Endothelial cell of umbilical vein (primary cell): ENCODE measurements at regions not wholly inside any gene's neighbourhood (a gene's known extent, or its start where the extent isn't known, plus 50 kb on each side); places are given as distances from the start of the nearest gene placed in this dataset.

Experiments used
- BruUV-seq: library from RNA; stranded (reverse); fragments of 400-500 nt; replicated peaks from 2 replicates; lab custom pipeline; 2021; lab: Mats Ljungman, UMichigan
- CTCF ChIA-PET: fragments of 300-600, 350-600 bp; sonication (Branson Sonifier 250); formaldehyde crosslinking; loops from one replicate; lab custom pipeline; 2021; ENCODE audit warnings: antibody characterized with exemption, inconsistent platforms; lab: Charles Lee
- POLR2A ChIA-PET: fragments of 300-600, 350-600 bp; sonication (Branson Sonifier 250); formaldehyde crosslinking; loops from one replicate; lab custom pipeline; 2021; ENCODE audit warnings: antibody characterized with exemption, inconsistent platforms; lab: Charles Lee
- DNase-seq: peaks from one replicate; pipeline ENCODE4 v3.0.0-alpha.2; 2011; ENCODE audit warnings: low read depth, low spot score
- FAIRE-seq: peaks from 2 replicates; lab custom pipeline; 2011; peaks lifted over from hg19 to GRCh38; lab: Jason Lieb, UNC
- H2AFZ ChIP-seq: 2 replicates; pipeline ENCODE4 v1.6.0; 2012; ENCODE audit warnings: low read depth, low read length, control low read depth, inconsistent platforms
- H3K27ac ChIP-seq: 2 replicates; pipeline ENCODE4 v1.5.1; 2011; ENCODE audit warnings: low read depth, mild to moderate bottlenecking, control low read depth, low read length, moderate library complexity; ENCODE audit not compliant: insufficient read depth
- H3K27me3 ChIP-seq, 2 experiments: 2 replicates each; pipeline versions ENCODE4 v1.6.0 to v1.6.1; 2011; ENCODE audit warnings: low read length in 2 of 2, mixed read lengths in 1 of 2; ENCODE audit not compliant: control insufficient read depth in 2 of 2, insufficient read depth in 2 of 2
- H3K36me3 ChIP-seq, 2 experiments: 2 replicates in 1 of 2; 3 replicates in 1 of 2; pipeline ENCODE4 v1.5.1; 2011; ENCODE audit warnings: low read length in 2 of 2, mild to moderate bottlenecking in 1 of 2, moderate library complexity in 1 of 2; ENCODE audit not compliant: control insufficient read depth in 2 of 2, insufficient read depth in 2 of 2; ENCODE audit errors: extremely low read depth in 1 of 2
- H3K4me1 ChIP-seq: 3 replicates; pipeline ENCODE4 v1.5.1; 2011; ENCODE audit warnings: mild to moderate bottlenecking, low read length; ENCODE audit not compliant: control insufficient read depth, insufficient read depth; ENCODE audit errors: extremely low read depth
- H3K4me2 ChIP-seq: 2 replicates; pipeline ENCODE4 v1.6.1; 2011; ENCODE audit warnings: low read length, control low read depth, mixed read lengths; ENCODE audit not compliant: insufficient read depth
- H3K4me3 ChIP-seq, 3 experiments: fragments of 200-600 bp in 1 of 3; sonication (generic), shearing (Covaris generic) in 1 of 3; replicated peaks in 1 of 3; 2 replicates each; pipeline ENCODE4 v1.5.1; 2011 to 2016; ENCODE audit warnings: control low read depth in 3 of 3, low read length in 3 of 3, mild to moderate bottlenecking in 2 of 3, inconsistent platforms in 1 of 3, low read depth in 1 of 3, moderate library complexity in 1 of 3; ENCODE audit not compliant: insufficient read depth in 1 of 3
- H3K79me2 ChIP-seq: 2 replicates; pipeline ENCODE4 v1.6.0; 2012; ENCODE audit warnings: low read length, inconsistent platforms; ENCODE audit not compliant: control insufficient read depth, insufficient read depth
- H3K9ac ChIP-seq: replicated peaks from 2 replicates; pipeline ENCODE3; 2011; ENCODE audit warnings: low read length, control low read depth; ENCODE audit not compliant: insufficient read depth; ENCODE audit errors: extremely low read depth
- H3K9me1 ChIP-seq: replicated peaks from 3 replicates; pipeline ENCODE4 v1.6.0; 2011; ENCODE audit warnings: mild to moderate bottlenecking, low read length; ENCODE audit not compliant: control insufficient read depth, insufficient read depth; ENCODE audit errors: extremely low read depth
- H3K9me3 ChIP-seq: replicated peaks from 2 replicates; pipeline ENCODE4 v1.5.1; 2012; ENCODE audit warnings: low read length, inconsistent platforms; ENCODE audit not compliant: control insufficient read depth, insufficient read depth
- H4K20me1 ChIP-seq: replicated peaks from 2 replicates; pipeline ENCODE3; 2011; ENCODE audit warnings: mild to moderate bottlenecking, low read length; ENCODE audit not compliant: control insufficient read depth, insufficient read depth; ENCODE audit errors: extremely low read depth
- EZH2 ChIP-seq: IDR thresholded peaks from 2 replicates; pipeline ENCODE4 v1.6.1; 2012; ENCODE audit warnings: borderline replicate concordance, low read depth, mild to moderate bottlenecking, moderate library complexity, low read length, inconsistent platforms; ENCODE audit not compliant: severe bottlenecking
- FOS ChIP-seq: IDR thresholded peaks from 2 replicates; pipeline ENCODE4 v1.6.1; 2011; ENCODE audit warnings: mild to moderate bottlenecking, low read length, moderate library complexity, borderline replicate concordance; ENCODE audit not compliant: insufficient read depth
- GATA2 ChIP-seq: IDR thresholded peaks from 2 replicates; pipeline ENCODE4 v1.7.0; 2011; ENCODE audit warnings: low read depth, mild to moderate bottlenecking, moderate library complexity, mixed read lengths, low read length; ENCODE audit not compliant: insufficient read length, insufficient read depth
- JUN ChIP-seq: IDR thresholded peaks from 2 replicates; pipeline ENCODE4 v1.6.1; 2011; ENCODE audit warnings: borderline replicate concordance, low read depth; ENCODE audit not compliant: insufficient read length, insufficient read depth
- MYC ChIP-seq: IDR thresholded peaks from one replicate; pipeline ENCODE4 v1.6.1; 2011; ENCODE audit warnings: mild to moderate bottlenecking, low read depth, low read length
- POLR2A ChIP-seq: IDR thresholded peaks from 2 replicates; pipeline ENCODE4 v1.6.1; 2012; ENCODE audit warnings: low read depth, mild to moderate bottlenecking, control low read depth, low read length
- POLR2AphosphoS5 ChIP-seq: IDR thresholded peaks from 2 replicates; pipeline ENCODE4 v1.6.1; 2012; ENCODE audit warnings: low read depth, mild to moderate bottlenecking, control low read depth, low read length, moderate library complexity; ENCODE audit not compliant: insufficient read depth
- dilution Hi-C: fragments of 300-500 bp; cut with MboI; formaldehyde crosslinking; loops from one replicate; pipeline ENCODE4 v1.15.0; 2019; ENCODE audit warnings: low sequenced_read_pairs; ENCODE audit not compliant: extremely low pct_ligation_motif_present
- intact Hi-C: fragments of 100-400 bp; cut with micrococcal nuclease; formaldehyde crosslinking; loops from one replicate; pipeline ENCODE4 v1.10.0; 2022
- TF ChIP-seq, protein P1 (sequence below): IDR thresholded peaks from 2 replicates; pipeline ENCODE4 v1.6.1; 2011; ENCODE audit not compliant: insufficient read depth, insufficient read length
- TF ChIP-seq, protein P2 (sequence below), 2 donors: IDR thresholded peaks; 1 replicate in 1 of 2; 2 replicates in 1 of 2; pipeline ENCODE4 v1.5.1; 2011; ENCODE audit warnings: low read length in 2 of 2, mild to moderate bottlenecking in 2 of 2, moderate library complexity in 2 of 2, control low read depth in 1 of 2, inconsistent platforms in 1 of 2, low read depth in 1 of 2; ENCODE audit not compliant: insufficient read depth in 1 of 2; ENCODE audit errors: extremely low read depth in 1 of 2

DNA sequence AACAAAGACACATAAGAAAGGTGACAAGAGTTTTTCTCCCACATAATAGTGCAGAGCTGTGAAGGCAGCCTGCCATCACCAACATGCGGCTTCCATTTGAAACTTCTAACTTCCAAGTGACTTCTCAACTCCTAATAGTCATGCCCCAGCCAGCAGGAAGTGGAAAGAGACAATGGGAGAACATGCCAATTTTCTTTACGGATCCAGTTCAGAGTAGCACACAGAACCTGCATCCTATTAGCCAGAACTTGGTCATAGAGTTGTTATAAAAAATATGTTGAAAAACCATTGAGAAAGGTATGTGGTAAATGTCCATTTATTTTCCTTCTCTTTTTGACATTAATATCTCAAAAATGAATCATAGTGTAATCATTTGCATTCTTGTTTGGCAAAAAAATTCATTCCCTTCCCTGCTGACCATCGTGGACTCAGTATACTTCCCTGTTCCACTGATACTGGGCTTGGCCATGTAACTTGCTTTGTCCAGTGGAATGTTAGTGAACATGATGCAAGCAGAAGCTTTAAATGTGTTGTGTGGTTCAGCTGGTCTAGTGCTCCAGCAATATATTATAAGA lies 197.4 kb downstream of the SEC16B start:
- no peak overlapping the region for H3K4me2 ChIP-seq
- DNase-seq (no peak), FAIRE-seq (no peak)
- no peak overlapping the region for H3K9ac ChIP-seq
- TF ChIP-seq GATA2 (no peak), FOS (no peak), EZH2 (no peak), POLR2AphosphoS5 (no peak)
- no peaks in the 10 kb centered on the region for H3K9me3 ChIP-seq
- no peak overlapping the region for H3K27ac ChIP-seq
- intact Hi-C loops, result no loop called here
- POLR2A ChIA-PET, result no interaction called here
- H3K27me3 ChIP-seq, result no peaks in the 10 kb centered on the region
- H3K4me3 ChIP-seq, result no peak overlapping the region
- no TSS peak for BruUV-seq
- no peaks in the 10 kb centered on the region for H3K4me1 ChIP-seq
- dilution Hi-C loops, result no loop called here
- no peaks in the 10 kb centered on the region for H3K79me2 ChIP-seq
- no peaks in the 10 kb centered on the region for H3K9me1 ChIP-seq
- H3K36me3 ChIP-seq, result no peaks in the 10 kb centered on the region
- CTCF ChIA-PET, result no interaction called here
- H2AFZ ChIP-seq, result no peak overlapping the region
- H4K20me1 ChIP-seq, result no peaks in the 10 kb centered on the region

DNA sequence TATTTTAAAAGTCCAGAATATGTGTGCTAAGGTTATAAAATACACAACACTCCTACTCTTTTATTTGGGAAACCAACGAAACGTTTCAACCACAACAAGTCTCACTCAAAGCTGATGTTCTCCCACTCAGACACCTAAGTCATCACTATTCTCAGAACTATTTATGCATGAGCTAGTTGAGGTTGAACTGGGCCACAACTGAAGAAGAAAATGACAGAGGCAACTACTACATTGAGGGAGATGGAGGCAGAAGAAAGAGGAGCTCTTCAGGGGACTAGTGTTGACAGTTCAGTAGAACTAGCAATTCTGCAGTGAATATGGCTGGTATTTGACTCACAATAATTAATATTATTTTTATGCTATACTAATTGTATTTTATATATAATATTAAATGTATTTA lies 198.2 kb downstream of the SEC16B start:
- no TSS peak for BruUV-seq
- no peak overlapping the region for H3K4me3 ChIP-seq
- no peaks in the 10 kb centered on the region for H3K36me3 ChIP-seq
- TF ChIP-seq JUN (no peak), MYC (no peak), EZH2 (no peak), FOS (no peak), GATA2 (no peak), POLR2AphosphoS5 (no peak), POLR2A (no peak)
- TF ChIP-seq, protein P1, sequence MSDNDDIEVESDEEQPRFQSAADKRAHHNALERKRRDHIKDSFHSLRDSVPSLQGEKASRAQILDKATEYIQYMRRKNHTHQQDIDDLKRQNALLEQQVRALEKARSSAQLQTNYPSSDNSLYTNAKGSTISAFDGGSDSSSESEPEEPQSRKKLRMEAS, result no peak
- TF ChIP-seq, protein P2, sequence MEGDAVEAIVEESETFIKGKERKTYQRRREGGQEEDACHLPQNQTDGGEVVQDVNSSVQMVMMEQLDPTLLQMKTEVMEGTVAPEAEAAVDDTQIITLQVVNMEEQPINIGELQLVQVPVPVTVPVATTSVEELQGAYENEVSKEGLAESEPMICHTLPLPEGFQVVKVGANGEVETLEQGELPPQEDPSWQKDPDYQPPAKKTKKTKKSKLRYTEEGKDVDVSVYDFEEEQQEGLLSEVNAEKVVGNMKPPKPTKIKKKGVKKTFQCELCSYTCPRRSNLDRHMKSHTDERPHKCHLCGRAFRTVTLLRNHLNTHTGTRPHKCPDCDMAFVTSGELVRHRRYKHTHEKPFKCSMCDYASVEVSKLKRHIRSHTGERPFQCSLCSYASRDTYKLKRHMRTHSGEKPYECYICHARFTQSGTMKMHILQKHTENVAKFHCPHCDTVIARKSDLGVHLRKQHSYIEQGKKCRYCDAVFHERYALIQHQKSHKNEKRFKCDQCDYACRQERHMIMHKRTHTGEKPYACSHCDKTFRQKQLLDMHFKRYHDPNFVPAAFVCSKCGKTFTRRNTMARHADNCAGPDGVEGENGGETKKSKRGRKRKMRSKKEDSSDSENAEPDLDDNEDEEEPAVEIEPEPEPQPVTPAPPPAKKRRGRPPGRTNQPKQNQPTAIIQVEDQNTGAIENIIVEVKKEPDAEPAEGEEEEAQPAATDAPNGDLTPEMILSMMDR (IDR thresholded peaks at IDR 0.05; ENCODE audit: extremely low read depth in 1 of 2, insufficient read depth in 1 of 2, low read depth in 1 of 2, low read length in 2 of 2), result no peak
- H3K9me3 ChIP-seq, result no peaks in the 10 kb centered on the region
- H3K4me1 ChIP-seq, result no peaks in the 10 kb centered on the region
- CTCF ChIA-PET, result no interaction called here
- H3K9ac ChIP-seq, result no peak overlapping the region
- DNase-seq (no peak), FAIRE-seq (no peak)
- H3K27ac ChIP-seq, result no peak overlapping the region
- H3K27me3 ChIP-seq, result no peaks in the 10 kb centered on the region
- intact Hi-C loops (no loop called here), dilution Hi-C loops (no loop called here)
- POLR2A ChIA-PET, result no interaction called here
- no peaks in the 10 kb centered on the region for H4K20me1 ChIP-seq
- H3K4me2 ChIP-seq, result no peak overlapping the region
- no peaks in the 10 kb centered on the region for H3K79me2 ChIP-seq
- H2AFZ ChIP-seq, result no peak overlapping the region
- no peaks in the 10 kb centered on the region for H3K9me1 ChIP-seq
